GM04504 (cell line): ENCODE measurements at regions not wholly inside any gene's neighbourhood (a gene's known extent, or its start where the extent isn't known, plus 50 kb on each side); places are given as distances from the start of the nearest gene placed in this dataset.
"Not testable (repeated sequence)": the region's sequence is repeated elsewhere in the genome, so short reads cannot be mapped to it uniquely, and the experiment has no call there.

ENCODE experiments used
- DNase-seq: peaks from one replicate; pipeline ENCODE4 v3.0.0-alpha.2; 2012; ENCODE audit warnings: low read depth

GRCh38 chr3:153752405-153753027 is 368.7 kb upstream of the ARHGEF26 start:
- DNase-seq = no peak

- DNase-seq = no peak
Observed at GRCh38 chr3:153753035-153753434, 368.2 kb upstream of the ARHGEF26 start.

- no peak for DNase-seq
Observed at GRCh38 chr3:153756816-153757215, 364.4 kb upstream of the ARHGEF26 start.

- DNase-seq = no peak
Observed at GRCh38 chr3:153757839-153758238, 363.4 kb upstream of the ARHGEF26 start.

- no peak for DNase-seq
Observed at GRCh38 chr3:153760948-153761347, 360.2 kb upstream of the ARHGEF26 start.

- DNase-seq = no peak
Observed at GRCh38 chr3:153762411-153763235, 358.6 kb upstream of the ARHGEF26 start.

GRCh38 chr3:153767601-153768560 is 353.3 kb upstream of the ARHGEF26 start:
- no peak for DNase-seq

- DNase-seq = peak; percentile 23
Observed at GRCh38 chr3:153768561-153769469, 352.4 kb upstream of the ARHGEF26 start.

GRCh38 chr3:153783106-153783505 is 338.1 kb upstream of the ARHGEF26 start:
- DNase-seq = no peak

GRCh38 chr3:153783741-153784480 is 337.3 kb upstream of the ARHGEF26 start:
- DNase-seq = no peak

- DNase-seq = no peak
Observed at GRCh38 chr3:153785901-153786300, 335.3 kb upstream of the ARHGEF26 start.

GRCh38 chr3:153789380-153789779 is 331.8 kb upstream of the ARHGEF26 start:
- no peak for DNase-seq

- DNase-seq = not testable (repeated sequence)
Observed at GRCh38 chr3:153797056-153797455, 324.1 kb upstream of the ARHGEF26 start.

- no peak for DNase-seq
Observed at GRCh38 chr3:153809097-153809496, 312.1 kb upstream of the ARHGEF26 start.

- no peak for DNase-seq
Observed at GRCh38 chr3:153818338-153818737, 302.9 kb upstream of the ARHGEF26 start.

- DNase-seq = no peak
Observed at GRCh38 chr3:153820035-153820434, 301.2 kb upstream of the ARHGEF26 start.

GRCh38 chr3:153828346-153828745 is 292.8 kb upstream of the ARHGEF26 start:
- DNase-seq = not testable (repeated sequence)

GRCh38 chr3:153829606-153830170 is 291.5 kb upstream of the ARHGEF26 start:
- DNase-seq = no peak

- DNase-seq = no peak
Observed at GRCh38 chr3:153830552-153830951, 290.6 kb upstream of the ARHGEF26 start.

- no peak for DNase-seq
Observed at GRCh38 chr3:153835540-153835939, 285.6 kb upstream of the ARHGEF26 start.
